ENCODE measurements at regions not wholly inside any gene's neighbourhood (a gene's known extent, or its start where the extent isn't known, plus 50 kb on each side); places are given as distances from the start of the nearest gene placed in this dataset.
A peak's percentile ranks its signal among the peaks of the same experiment; 100 is the strongest.
"Not testable (repeated sequence)": the region's sequence is repeated elsewhere in the genome, so short reads cannot be mapped to it uniquely, and the experiment has no call there.

DNA sequence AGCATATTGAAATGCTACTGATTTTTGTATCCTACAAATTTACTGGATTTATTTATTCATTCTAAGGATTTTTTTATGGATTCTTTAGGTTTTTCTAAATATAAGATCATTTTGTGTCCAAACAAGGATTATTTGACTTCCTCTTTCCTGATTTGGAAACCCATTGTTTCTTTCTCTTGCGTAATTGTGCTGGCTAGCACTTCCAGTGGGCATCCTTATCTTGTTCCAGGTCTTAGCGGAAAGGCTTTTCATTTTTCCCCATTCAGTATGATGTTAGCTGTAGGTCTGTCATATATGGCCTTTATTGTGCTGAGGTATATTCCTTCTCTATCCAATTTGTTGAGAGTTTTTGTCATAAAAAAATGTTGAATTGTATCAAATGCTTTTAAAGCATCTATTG, 57.2 kb upstream of the RHOJ start:
- DNase-seq: peak; percentile 21

DNA sequence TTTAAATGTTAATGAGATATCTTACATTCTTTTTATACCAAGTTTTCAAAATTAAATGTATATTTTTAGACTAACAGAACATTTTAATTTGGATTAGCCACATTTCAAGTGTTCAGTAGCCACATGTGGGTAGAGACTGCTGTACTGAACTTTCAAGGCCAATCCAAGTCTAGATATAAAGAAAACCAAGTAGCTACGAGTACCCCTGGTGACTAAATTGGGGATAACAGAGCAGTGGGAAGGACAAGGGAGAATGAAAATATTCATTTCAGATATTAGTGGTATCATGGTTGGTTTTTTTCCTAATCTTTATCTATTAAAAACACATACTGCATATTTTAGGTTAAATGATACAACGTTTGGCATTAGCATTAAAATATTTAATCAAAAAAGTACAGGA, 69.4 kb upstream of the RHOJ start:
- no peak for DNase-seq

DNA sequence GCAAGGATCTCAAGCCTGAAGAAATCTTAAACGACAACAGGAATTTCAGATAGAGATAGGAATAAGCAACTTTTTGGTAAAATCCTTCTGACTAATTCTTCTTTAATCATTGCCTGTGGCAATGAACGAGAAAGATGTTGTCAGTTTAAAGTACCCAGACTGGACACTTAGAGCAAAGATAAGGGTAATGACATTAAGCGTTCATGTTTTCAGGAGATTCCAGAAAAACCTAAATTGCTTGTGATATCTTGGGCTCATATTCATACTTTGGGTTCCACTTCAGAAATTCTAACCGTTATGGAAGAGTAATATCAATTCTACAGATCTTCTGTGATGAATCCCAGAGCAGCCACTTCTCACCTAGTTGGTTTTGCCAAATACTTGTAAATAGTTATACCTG, 73.7 kb upstream of the RHOJ start:
- no peak for DNase-seq

DNA sequence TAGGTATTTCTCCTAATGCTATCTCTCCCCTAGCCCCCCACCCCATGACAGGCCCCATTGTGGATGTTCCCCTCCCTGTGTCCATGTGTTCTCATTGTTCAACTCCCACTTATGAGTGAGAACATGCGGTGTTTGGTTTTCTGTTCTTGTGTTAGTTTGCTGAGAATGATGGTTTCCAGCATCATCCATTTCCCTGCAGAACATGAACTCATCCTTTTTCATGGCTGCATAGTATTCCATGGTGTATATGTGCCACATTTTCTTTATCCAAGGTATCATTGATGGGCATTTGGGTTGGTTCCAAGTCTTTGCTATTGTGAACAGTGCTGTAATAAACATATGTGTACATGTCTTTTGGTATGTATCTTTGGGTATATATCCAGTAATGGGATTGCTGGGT, 61.2 kb upstream of the KCNH5 start:
- not testable (repeated sequence) for DNase-seq

DNA sequence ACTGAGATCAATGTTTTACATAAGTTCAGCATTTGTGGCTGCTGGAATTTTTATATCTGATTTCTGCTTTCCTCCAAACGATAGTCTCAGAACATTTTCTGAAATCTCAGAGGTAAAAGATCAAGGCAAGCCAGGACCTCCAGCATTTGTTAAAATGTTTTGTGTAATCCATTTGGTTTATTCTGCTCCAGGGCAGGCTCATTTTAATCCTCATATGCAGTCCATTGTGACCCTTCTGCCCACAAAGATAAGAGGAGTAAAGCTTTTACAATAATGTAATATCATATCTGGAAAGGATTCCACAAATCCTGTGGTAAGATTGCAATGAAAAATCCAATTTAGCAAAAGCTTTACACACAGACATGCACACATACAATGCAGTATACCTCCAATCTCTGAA, 55.3 kb upstream of the KCNH5 start:
- no peak for DNase-seq

DNA sequence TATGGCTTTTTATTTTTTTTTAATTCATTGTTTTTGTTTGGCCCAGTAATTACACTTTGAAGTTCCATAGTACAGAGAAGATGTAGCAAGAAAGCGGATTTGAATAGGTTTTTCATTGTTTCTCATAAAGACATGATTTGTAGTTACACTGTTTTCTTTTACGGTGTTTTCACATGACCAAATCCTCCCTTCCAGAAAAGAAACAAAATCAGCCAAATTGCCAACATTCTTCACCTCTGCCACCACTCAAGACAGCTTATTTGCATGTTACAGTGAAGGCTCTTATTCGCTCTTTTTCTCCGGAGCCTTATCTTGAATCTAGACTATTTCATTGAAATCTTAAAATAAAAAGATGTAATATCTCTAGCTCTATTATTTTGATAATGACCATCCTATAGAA, 50.9 kb upstream of the KCNH5 start:
- no peak for DNase-seq

Measured in MV-4-11 (cell line).